ENCODE measurements at regions not wholly inside any gene's neighbourhood (a gene's known extent, or its start where the extent isn't known, plus 50 kb on each side); places are given as distances from the start of the nearest gene placed in this dataset.

DNA sequence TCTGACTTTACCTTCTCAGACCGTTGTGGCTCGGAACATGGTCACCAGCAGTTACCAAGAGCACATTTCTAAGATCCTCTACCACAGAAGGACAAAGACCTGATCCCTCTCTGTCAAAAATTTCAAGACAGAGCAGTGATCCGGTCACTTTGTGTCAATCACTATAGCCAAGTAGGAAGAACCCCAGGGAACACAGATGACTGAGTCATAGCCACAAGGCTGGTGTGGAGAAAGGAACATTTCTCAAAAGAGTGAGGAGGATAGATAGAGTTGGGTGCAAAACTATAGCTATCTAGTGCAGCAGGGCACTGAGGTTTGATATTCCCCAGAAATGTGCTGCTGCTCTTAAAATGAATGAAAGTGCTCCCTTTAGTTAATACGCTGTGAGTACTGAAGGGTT, 130.7 kb upstream of the SMIM23 start:
- no peak for DNase-seq

DNA sequence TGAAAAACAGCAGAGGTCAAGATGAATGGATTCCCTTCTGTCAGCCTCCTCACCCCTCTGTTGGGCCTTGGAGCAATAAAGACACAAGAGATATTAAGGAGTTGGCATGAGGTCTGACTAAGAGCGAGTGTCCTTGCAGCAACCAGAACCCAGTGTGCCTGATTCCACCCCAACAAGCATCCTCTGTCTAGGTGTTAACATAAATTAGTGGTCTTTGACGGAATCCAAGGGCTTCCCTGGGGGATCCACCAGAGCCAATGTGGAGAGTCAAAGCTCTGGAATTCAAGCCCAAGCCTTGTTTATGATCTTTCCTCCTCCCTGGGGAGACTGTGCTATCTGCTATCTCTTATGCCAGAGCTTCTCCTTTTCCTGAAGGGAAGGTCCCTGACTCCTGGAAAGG, 128.1 kb upstream of the SMIM23 start:
- no peak for DNase-seq

DNA sequence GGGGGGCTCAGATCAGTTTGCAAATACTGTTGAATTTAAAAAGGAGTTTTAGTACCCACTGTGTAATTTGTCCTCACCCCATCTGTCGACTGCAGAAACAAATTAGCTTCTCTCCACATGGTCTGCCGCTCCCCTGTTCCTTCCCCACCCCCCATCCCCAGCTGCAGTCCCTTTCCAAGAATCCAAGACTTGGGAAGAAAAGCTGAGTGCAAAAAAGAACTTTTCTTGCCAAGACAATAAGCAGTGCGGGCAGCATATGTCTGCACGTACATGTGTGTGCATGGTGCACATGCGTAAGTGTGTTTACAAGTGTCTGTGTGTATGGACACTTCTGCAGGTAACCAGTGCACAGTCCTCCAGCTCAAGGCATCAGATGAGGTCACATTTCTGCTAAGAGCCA, 125.7 kb upstream of the SMIM23 start:
- DNase-seq, result no peak

DNA sequence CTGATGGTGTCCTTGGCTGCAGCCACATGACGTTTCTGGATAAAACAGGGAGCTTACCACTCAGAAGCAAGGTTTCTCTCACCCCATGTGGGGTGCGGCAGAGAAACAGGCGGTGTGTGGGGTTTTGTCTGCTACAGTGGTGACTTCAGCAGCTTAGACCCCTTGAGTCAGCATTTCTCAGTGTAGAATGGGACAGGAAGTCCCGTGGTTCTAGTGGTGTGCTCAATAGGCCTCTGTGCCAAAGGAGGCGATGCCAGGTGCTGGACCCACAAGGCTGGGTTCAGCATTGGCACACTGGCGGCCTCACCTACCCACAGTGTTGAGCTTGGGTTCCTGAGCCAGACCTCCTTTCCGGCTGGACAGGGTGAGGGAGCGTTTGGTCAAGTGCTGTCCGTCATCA, 125.2 kb upstream of the SMIM23 start:
- no peak for DNase-seq

DNA sequence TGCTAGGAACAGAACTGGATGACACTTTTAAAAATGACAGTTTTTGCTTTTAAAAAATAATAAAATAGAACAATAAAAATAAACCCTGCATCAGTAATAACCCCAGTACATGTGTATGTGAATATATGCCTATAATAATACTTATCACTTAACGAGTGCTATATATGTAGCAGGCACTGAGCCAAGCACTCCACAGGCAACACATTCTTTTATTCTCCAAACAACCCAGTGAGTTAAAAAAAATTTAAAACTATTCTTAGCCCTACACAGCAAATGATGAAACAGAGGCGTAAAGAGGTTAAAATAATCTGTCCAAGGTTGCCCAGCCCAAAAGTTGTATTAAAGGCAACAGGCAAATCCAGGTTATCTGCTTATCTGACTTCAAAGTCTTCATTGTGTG, 124.5 kb upstream of the SMIM23 start:
- DNase-seq, result no peak

DNA sequence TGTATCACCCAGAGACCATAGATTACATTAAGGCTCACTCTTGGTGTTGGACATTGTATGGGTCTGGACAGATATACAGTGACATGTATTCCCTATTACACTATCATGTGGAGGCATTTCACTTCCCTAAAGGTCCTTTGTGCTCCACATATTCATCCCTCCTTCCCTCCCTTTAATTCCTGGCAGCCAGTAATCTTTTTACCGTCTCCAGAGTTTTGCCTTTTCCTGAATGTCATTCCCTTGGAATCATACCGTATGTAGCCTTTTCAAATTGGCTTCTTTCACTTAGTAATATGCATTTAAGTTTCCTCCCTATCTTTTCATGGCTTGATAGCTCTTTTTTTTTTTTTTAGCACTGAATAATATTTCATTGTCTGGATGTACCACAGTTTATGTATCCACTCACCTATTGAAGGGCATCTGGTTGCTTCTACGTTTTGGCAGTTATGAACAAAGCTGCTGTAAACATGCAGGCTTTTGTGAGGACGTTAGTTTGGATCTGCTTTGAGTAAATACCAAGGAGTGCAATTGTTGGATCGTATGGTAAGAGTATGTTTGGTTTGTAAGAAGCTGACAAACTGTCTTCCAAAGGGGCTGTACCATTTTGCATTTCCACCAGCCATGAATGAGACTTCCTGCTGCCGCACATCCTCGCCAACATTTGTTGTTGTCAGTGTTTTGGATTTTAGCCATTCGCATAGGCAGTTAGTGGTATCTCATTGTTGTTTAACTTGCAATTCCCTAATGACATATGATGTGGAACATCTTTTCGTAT, 122.1 kb upstream of the SMIM23 start:
- DNase-seq, result no peak

DNA sequence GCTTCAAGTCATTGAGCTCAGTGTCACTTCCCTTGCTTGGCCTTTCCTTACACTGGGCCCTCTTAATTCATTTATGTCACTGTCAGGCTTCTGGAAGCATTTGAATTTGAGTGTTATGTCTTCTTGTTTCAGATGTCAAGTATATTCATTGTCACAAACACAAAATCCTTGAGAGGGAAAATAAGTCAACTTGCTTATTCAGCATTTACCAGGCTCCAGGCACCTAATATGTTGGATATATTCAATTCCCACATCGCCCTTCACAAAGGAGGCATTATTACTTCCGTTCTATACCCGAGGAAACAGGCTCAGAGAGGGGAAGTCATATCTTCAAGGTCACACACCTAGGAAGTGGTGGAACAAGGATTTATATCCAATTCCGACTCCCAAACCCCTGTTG, 121.1 kb upstream of the SMIM23 start:
- DNase-seq, result no peak

DNA sequence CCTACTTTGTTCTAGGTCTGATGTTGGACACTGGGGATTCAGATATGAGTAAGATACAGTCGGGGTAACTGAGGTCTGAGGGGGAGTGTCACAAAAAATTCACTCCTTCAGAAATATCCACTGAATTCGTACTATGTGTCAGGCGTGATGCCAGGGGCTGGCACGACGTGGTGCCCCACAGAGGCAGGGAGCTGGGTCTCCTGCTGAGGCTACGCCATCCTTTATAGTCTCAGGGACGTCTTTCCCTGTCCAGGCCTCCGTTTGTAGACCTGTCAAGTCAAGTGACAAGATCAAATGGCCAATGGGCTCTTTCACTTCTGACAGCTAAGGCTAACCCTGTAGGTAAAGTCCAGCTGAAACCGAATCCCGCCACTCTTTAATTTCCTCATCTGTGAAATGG, 118.8 kb upstream of the SMIM23 start:
- no peak for DNase-seq

DNA sequence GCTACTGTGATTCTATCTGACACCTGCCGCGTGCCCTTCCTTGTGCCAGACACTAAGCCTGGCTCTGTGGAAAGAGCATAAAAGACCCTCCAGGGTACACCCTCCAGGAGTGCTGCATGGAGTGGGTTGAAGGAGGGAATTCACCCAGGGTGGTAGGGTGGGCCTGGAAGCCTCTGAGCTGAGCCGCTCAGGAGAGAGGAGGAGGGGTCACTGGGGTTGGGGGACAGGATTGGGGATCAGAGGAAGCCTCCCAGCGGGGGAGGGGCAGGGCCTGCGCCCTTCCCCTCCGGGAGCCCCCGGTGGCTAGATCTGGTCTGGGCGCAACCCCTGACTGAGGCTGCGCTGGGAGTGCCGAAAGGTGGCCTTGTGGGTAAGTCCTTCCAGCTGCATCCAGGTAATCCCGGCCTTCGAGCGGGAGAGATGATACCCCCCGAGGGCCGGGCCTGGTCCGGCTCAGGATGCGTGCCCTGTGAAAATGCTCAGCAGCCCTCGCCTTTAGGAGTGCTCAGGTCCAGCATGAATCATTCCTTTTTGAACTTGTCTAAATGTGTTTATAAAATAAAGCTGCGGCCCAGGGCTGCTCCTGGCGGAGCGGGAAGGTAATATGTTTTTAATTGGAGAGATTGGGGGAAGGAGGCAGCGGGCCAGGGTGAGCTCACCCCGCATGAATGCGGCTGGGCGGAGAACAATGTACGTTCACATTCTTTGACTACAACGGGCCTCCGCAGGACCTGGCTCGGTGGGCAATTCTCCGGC, 118.1 kb upstream of the SMIM23 start:
- peak; percentile 83 for DNase-seq

DNA sequence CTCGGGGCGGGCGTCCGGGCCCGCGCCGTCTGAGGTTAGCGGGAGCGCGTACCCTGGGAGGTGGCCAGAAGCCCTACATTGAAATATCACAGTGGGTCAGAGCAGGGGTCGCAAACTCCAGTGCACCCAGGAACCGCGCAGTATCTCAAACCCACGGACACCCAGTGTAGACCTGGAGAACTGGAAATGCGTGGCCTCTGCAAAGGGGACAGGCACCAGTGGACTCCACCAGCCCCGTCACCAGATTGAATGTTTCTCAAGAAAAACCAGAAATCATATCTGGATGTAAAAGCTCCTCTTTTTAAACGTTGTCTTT, 117.6 kb upstream of the SMIM23 start:
- no peak for DNase-seq

DNA sequence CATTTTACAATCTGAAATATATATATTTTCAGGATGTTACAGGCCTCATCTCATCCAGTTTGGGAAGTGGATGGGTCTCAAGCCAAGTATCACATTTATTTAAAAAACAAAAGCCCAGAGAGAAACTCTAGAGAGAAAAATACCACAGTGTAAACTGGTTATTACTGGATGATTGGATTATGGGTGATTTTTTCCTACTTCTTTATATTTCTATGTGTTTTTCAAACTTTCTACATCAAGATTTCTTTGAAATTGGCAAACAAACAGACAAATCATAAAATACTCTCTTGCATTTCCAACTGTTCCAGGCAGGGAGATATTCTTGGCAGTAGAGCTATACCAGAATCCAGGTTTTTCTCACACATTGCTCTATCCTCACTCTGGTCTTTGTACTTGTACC, 116.0 kb upstream of the SMIM23 start:
- DNase-seq, result no peak

DNA sequence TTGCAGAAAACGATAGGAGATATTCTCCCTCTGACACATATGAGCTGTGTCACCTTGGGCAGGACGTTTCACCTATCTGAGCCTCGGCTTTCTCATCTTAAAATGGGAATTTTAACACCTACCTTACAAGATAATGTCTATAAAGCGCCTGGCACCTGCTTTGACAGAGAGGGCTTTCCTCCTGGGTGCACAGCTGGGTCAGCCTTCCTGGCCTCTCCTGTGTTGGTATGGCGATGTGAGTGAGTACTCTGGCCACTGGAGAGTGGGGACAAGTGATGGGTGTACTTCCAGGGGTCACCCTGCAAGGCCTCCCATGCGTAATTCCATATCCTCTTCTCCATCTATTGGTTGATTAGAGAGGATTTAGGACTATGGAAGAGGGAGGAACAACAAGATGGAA, 113.1 kb upstream of the SMIM23 start:
- DNase-seq, result no peak

DNA sequence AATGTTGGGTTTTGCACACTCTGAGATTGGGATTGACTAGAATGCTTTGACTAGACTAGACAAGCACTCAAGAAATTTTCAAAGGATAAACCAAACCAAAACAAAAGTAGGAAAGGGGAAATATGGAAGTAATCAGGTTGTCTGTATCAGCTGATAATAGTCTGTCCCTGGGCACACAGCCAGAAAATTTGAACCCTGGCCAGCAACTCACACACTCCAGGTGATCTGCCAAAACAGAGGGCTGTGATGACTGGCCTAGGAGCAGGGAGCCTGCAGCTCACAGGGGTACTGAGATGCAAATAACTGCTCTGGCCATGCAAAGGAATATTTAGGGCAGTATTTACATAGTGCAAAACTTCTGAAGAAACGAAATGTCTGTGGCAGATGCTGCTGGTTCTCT, 112.3 kb upstream of the SMIM23 start:
- peak; percentile 42 for DNase-seq

DNA sequence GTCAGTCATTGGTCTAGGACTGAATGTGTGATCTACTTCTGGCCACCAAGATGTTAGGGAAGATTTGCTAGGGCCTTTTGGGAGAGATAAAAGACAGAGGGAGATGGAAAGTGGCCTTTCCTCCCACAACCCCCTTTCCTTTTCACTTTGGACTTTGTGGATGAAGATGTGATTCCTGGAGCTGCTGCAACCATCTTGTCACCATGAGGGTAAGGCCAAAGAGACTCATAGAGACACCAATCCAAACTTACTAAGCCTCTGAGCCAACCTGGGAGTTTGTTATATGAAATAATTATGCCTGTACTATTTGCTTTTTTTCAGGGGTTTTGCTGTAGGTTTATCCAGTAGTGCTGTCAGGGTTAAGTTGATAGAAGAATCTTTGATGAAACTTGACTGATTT, 111.8 kb upstream of the SMIM23 start:
- DNase-seq, result no peak

DNA sequence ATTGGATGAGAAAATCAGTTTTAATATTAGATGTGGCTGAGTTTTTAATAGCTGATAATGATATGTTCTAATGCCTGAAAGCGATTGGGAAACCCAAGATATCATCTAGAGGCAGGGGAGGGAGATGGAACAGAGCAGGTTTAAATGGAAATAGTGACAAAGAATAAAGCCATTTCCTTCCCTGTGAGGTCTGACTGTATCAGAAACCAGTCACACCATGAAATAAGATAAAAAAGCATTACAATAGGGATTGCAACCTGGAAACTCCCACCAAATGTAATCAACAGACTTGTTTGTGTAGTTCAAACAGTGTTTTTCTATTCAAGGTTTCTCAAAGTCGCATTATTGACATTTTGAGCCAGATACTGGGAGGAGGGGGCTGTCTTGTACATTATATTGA, 110.1 kb upstream of the SMIM23 start:
- peak; percentile 22 for DNase-seq

DNA sequence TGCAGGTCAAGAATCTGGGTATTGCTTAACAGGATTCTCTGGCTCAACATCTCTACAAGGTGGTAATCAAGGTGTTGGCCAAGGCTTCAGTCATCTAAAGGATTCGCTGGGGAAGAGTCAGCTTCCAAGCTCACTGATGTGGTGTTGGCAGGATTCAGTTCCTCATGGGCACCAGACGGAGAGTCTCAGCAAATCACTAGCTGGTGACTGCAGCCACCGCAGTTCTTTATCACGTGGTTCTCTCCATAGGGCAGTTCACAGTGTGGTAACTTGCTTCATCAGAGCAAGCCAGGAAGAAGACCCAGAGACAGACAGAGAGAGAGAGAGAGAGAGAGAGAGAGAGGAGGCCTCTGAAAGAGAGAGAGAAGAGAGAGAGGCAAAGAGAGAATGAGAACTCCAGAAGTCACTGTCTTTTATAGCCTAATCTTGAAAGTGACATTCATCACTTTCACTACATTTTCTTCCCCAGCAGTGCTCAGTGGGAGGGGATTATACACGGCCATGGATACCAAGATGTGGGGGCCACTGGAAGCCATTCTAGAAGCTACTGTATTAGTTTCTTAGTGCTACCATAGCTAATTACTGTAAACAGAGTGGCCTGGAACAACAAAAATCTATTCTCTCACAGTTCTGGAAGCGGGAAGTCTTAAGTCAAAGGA, 109.2 kb upstream of the SMIM23 start:
- DNase-seq, result no peak

DNA sequence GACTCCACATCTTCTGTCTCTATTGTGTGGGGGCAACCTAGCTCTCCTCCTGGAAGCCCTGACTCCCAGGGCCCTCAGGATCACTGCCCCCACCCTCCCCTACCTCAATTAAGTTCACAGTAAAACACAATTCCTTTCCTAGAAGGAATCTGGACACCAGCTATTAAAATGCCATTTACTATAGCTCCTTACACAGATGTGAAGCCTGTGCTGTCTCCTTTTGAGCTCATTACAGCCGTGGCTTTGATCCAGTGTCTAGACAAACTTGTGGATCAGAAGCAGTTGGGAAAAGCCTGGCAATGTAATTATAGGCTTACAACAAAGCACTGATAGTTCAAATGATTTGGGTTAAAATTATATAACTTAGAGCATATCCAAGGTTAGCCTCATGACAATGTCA, 107.0 kb upstream of the SMIM23 start:
- no peak for DNase-seq

DNA sequence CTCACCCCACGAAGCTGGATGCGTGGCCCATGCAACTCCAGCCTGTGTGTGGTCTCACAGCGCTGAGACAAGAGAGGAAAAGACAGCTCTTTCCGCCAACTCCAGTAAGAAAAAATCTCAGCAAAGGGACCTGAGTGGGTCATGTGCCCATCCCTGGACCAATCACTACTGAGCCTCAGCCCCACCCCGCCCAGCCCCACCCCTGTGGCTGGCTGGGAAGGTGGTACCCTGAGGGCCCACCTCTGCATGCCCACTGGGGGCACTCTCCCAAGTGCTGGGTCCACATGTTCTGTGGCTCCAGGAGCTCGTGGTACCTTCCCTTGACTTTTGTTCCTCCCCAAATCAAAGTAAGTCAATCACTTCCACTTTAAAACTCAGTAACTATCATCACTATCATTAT, 105.1 kb upstream of the SMIM23 start:
- no peak for DNase-seq

DNA sequence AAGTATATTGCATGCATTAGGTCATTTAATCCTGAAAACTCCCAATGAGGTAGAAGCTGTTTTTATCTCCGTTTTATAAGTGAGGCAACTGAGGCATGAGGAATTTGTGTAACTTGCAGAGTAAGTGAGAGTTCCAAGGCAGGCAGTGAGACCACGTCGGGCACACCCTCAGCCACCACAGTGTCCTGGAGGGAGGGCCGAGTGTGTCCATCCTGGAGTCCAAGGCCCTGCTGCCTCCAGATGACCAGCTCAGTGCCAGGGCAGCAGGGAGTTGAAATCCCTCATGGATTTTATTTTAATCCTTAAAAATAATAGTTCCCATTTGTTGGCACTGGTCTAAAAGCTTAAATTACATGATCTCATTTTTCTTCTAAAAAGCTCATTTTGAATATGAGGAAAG, 104.6 kb upstream of the SMIM23 start:
- no peak for DNase-seq

DNA sequence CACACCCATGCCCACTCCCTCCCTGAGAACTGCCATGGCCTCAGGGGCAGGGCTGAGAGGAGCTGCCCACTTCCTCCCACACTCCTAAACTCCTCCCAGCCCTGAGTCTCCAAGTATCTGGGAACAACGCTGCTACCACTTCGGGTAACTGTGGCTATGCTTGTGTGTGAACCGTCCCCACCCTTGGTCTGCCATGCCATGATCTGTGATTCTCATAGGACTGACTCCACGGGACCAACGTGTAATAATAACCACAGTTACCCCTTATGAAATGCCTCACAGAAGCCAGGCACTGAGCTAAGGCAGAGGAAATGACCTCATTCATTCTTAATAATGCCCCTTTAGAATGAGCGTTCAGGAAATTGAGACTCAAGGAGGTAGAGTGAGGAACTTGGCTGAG, 103.9 kb upstream of the SMIM23 start:
- peak; percentile 67 for DNase-seq

DNA sequence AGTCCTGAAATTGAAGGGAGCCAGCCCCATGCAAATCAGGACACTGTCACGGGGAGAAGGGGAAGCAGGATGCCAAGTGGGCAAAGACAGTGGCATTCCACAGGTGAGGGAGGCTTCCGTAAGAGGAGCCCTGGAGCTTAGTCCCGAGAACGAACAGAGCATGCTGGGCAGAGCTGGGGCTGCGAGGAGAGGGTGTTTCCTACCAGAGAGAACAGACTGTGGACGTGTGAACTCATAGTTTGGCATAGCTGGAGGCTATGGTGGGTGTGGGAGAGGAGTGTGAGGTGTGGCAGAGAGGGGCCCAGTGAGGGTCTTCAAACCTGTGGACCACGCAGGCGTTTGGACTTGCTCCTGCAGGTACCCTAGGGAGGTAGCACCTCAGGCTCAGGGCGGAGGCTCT, 102.8 kb upstream of the SMIM23 start:
- no peak for DNase-seq

DNA sequence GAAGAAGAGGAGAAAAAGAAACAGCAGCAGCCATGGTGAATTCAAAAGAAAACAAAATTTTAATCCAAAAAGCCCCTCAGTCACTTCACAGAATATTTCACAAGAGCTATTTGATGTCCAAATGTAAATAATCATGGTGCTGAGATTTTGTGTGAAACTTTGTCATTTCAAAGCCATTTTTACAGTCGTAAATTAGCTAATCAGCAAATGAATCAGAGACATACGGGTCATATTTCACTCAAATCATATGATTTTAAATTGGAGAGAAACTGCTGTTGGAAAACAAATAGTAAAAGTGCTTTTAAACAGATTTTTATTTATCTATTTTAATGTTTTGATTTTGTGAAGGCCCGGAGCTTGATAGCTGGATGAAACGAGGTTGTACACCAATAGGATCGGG, 101.4 kb upstream of the SMIM23 start:
- DNase-seq, result no peak

DNA sequence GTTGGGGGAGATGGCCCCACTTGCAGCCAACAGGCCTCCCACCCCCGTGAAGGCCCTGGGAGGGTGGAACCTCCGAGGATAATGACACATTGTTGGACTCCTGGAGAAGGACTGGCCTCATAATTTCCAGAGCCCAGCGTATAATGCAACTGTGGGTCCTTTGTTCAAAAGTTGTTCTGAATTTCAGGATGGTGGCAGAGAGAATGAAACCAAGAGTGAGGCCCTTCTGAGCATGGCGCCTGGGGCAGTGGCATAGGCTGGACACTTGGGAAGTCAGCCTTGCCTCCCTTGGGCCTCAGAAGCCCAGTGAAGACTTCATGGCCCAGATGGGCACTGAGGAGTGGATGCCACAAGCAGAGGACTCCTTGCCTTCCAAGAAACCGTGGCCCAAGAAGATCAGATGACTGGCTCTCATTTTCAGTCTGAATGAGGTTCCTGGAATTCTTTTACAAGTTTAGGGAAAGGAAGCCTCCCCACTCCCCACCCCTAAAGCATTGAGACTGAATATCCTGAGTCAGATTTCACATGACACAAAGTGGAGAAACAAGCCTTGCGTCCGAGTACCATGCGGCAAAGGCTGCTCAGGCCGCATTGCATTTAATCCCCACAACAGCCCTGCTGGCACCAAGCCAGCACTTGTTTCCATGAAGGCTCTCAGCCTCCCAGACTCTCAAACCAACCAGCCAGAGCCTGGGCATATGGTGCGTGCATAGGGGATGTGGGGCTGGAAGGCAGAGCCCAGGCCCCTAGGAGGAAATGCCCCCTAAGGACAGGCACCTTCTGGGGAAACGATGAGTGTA, 96.7 kb upstream of the SMIM23 start:
- no peak for DNase-seq
